ENCODE measurements at regions not wholly inside any gene's neighbourhood (a gene's known extent, or its start where the extent isn't known, plus 50 kb on each side); places are given as distances from the start of the nearest gene placed in this dataset.

GRCh38 chr11:104830508-104830907, 67.8 kb downstream of the CASP12 start:
- Histone ChIP-seq H3K4me3 (ENCODE audit: low read length) (no peak overlapping the region), H3K4me1 (ENCODE audit: insufficient read depth, low read length) (no peaks in the 10 kb centered on the region), H3K9ac (ENCODE audit: low read depth, low read length) (no peak overlapping the region), H3K9me3 (ENCODE audit: insufficient read depth, low read depth, low read length) (no peaks in the 10 kb centered on the region), H3K27me3 (ENCODE audit: insufficient read depth, low read length) (no peaks in the 10 kb centered on the region), H3K36me3 (ENCODE audit: insufficient read depth, low read depth, low read length) (no peaks in the 10 kb centered on the region), H3K27ac (ENCODE audit: low read length) (no peak overlapping the region)

- H3K9ac ChIP-seq (ENCODE audit: low read depth, low read length): no peak overlapping the region
- no peaks in the 10 kb centered on the region for H3K9me3 ChIP-seq (ENCODE audit: insufficient read depth, low read depth, low read length)
- no peaks in the 10 kb centered on the region for H3K36me3 ChIP-seq (ENCODE audit: insufficient read depth, low read depth, low read length)
- no peak overlapping the region for H3K4me3 ChIP-seq (ENCODE audit: low read length)
- no peaks in the 10 kb centered on the region for H3K4me1 ChIP-seq (ENCODE audit: insufficient read depth, low read length)
- no peaks in the 10 kb centered on the region for H3K27me3 ChIP-seq (ENCODE audit: insufficient read depth, low read length)
- H3K27ac ChIP-seq (ENCODE audit: low read length): no peak overlapping the region
These were observed 68.2 kb downstream of the CASP12 start for GRCh38 chr11:104830080-104830479.

GRCh38 chr11:104826772-104827171, 71.5 kb downstream of the CASP12 start:
- no peak overlapping the region for H3K9ac ChIP-seq (ENCODE audit: low read depth, low read length)
- H3K4me3 ChIP-seq (ENCODE audit: low read length): no peak overlapping the region
- H3K9me3 ChIP-seq (ENCODE audit: insufficient read depth, low read depth, low read length): no peaks in the 10 kb centered on the region
- H3K27me3 ChIP-seq (ENCODE audit: insufficient read depth, low read length): no peaks in the 10 kb centered on the region
- H3K4me1 ChIP-seq (ENCODE audit: insufficient read depth, low read length): no peaks in the 10 kb centered on the region
- H3K27ac ChIP-seq (ENCODE audit: low read length): no peak overlapping the region
- no peaks in the 10 kb centered on the region for H3K36me3 ChIP-seq (ENCODE audit: insufficient read depth, low read depth, low read length)

GRCh38 chr11:104823657-104824056, 74.6 kb downstream of the CASP12 start:
- Histone ChIP-seq H3K4me3 (ENCODE audit: low read length) (no peak overlapping the region), H3K27me3 (ENCODE audit: insufficient read depth, low read length) (no peaks in the 10 kb centered on the region), H3K27ac (ENCODE audit: low read length) (no peak overlapping the region), H3K36me3 (ENCODE audit: insufficient read depth, low read depth, low read length) (no peaks in the 10 kb centered on the region), H3K9me3 (ENCODE audit: insufficient read depth, low read depth, low read length) (no peaks in the 10 kb centered on the region), H3K9ac (ENCODE audit: low read depth, low read length) (no peak overlapping the region), H3K4me1 (ENCODE audit: insufficient read depth, low read length) (no peaks in the 10 kb centered on the region)

- Histone ChIP-seq H3K4me3 (ENCODE audit: low read length) (no peak overlapping the region), H3K27ac (ENCODE audit: low read length) (no peak overlapping the region), H3K36me3 (ENCODE audit: insufficient read depth, low read depth, low read length) (no peaks in the 10 kb centered on the region), H3K9ac (ENCODE audit: low read depth, low read length) (no peak overlapping the region), H3K27me3 (ENCODE audit: insufficient read depth, low read length) (no peaks in the 10 kb centered on the region), H3K4me1 (ENCODE audit: insufficient read depth, low read length) (no peaks in the 10 kb centered on the region), H3K9me3 (ENCODE audit: insufficient read depth, low read depth, low read length) (no peaks in the 10 kb centered on the region)
These were observed 77.8 kb downstream of the CASP12 start for GRCh38 chr11:104820431-104820830.

- H3K27ac ChIP-seq (ENCODE audit: low read length): no peak overlapping the region
- H3K4me3 ChIP-seq (ENCODE audit: low read length): no peak overlapping the region
- no peaks in the 10 kb centered on the region for H3K36me3 ChIP-seq (ENCODE audit: insufficient read depth, low read depth, low read length)
- no peak overlapping the region for H3K9ac ChIP-seq (ENCODE audit: low read depth, low read length)
- H3K4me1 ChIP-seq (ENCODE audit: insufficient read depth, low read length): no peaks in the 10 kb centered on the region
- no peaks in the 10 kb centered on the region for H3K9me3 ChIP-seq (ENCODE audit: insufficient read depth, low read depth, low read length)
- H3K27me3 ChIP-seq (ENCODE audit: insufficient read depth, low read length): no peaks in the 10 kb centered on the region
These were observed 78.7 kb downstream of the CASP12 start for GRCh38 chr11:104819603-104820002.

- no peak overlapping the region for H3K9ac ChIP-seq (ENCODE audit: low read depth, low read length)
- H3K4me3 ChIP-seq (ENCODE audit: low read length): no peak overlapping the region
- H3K27ac ChIP-seq (ENCODE audit: low read length): no peak overlapping the region
- H3K9me3 ChIP-seq (ENCODE audit: insufficient read depth, low read depth, low read length): no peaks in the 10 kb centered on the region
- H3K4me1 ChIP-seq (ENCODE audit: insufficient read depth, low read length): no peaks in the 10 kb centered on the region
- no peaks in the 10 kb centered on the region for H3K36me3 ChIP-seq (ENCODE audit: insufficient read depth, low read depth, low read length)
- H3K27me3 ChIP-seq (ENCODE audit: insufficient read depth, low read length): no peaks in the 10 kb centered on the region
These were observed 79.2 kb downstream of the CASP12 start for GRCh38 chr11:104819107-104819506.

- Histone ChIP-seq H3K27me3 (ENCODE audit: insufficient read depth, low read length) (no peaks in the 10 kb centered on the region), H3K9me3 (ENCODE audit: insufficient read depth, low read depth, low read length) (no peaks in the 10 kb centered on the region), H3K27ac (ENCODE audit: low read length) (no peak overlapping the region), H3K36me3 (ENCODE audit: insufficient read depth, low read depth, low read length) (no peaks in the 10 kb centered on the region), H3K4me1 (ENCODE audit: insufficient read depth, low read length) (peaks cover 6% of the 10 kb centered on the region; the same call in 1 of the 2 replicates), H3K9ac (ENCODE audit: low read depth, low read length) (no peak overlapping the region), H3K4me3 (ENCODE audit: low read length) (no peak overlapping the region)
These were observed 80.3 kb downstream of the CASP12 start for GRCh38 chr11:104817973-104818372.

GRCh38 chr11:104813532-104813931, 84.7 kb downstream of the CASP12 start:
- Histone ChIP-seq H3K27me3 (ENCODE audit: insufficient read depth, low read length) (no peaks in the 10 kb centered on the region), H3K36me3 (ENCODE audit: insufficient read depth, low read depth, low read length) (no peaks in the 10 kb centered on the region), H3K9me3 (ENCODE audit: insufficient read depth, low read depth, low read length) (no peaks in the 10 kb centered on the region), H3K27ac (ENCODE audit: low read length) (no peak overlapping the region), H3K9ac (ENCODE audit: low read depth, low read length) (no peak overlapping the region), H3K4me3 (ENCODE audit: low read length) (no peak overlapping the region), H3K4me1 (ENCODE audit: insufficient read depth, low read length) (peaks cover 6% of the 10 kb centered on the region; the same call in 1 of the 2 replicates)

GRCh38 chr11:104812103-104812788, 86.0 kb downstream of the CASP12 start:
- no peak overlapping the region for H3K9ac ChIP-seq (ENCODE audit: low read depth, low read length)
- H3K36me3 ChIP-seq (ENCODE audit: insufficient read depth, low read depth, low read length): no peaks in the 10 kb centered on the region
- no peaks in the 10 kb centered on the region for H3K27me3 ChIP-seq (ENCODE audit: insufficient read depth, low read length)
- H3K9me3 ChIP-seq (ENCODE audit: insufficient read depth, low read depth, low read length): no peaks in the 10 kb centered on the region
- no peak overlapping the region for H3K27ac ChIP-seq (ENCODE audit: low read length)
- H3K4me3 ChIP-seq (ENCODE audit: low read length): no peak overlapping the region
- H3K4me1 ChIP-seq (ENCODE audit: insufficient read depth, low read length): peaks cover 6% of the 10 kb centered on the region; the same call in 1 of the 2 replicates

GRCh38 chr11:104803776-104804175, 94.5 kb downstream of the CASP12 start:
- Histone ChIP-seq H3K9ac (ENCODE audit: low read depth, low read length) (no peak overlapping the region), H3K9me3 (ENCODE audit: insufficient read depth, low read depth, low read length) (no peaks in the 10 kb centered on the region), H3K36me3 (ENCODE audit: insufficient read depth, low read depth, low read length) (no peaks in the 10 kb centered on the region), H3K27ac (ENCODE audit: low read length) (no peak overlapping the region), H3K4me1 (ENCODE audit: insufficient read depth, low read length) (no peaks in the 10 kb centered on the region), H3K27me3 (ENCODE audit: insufficient read depth, low read length) (no peaks in the 10 kb centered on the region), H3K4me3 (ENCODE audit: low read length) (no peak overlapping the region)

- no peak overlapping the region for H3K9ac ChIP-seq (ENCODE audit: low read depth, low read length)
- H3K27ac ChIP-seq (ENCODE audit: low read length): no peak overlapping the region
- H3K4me3 ChIP-seq (ENCODE audit: low read length): no peak overlapping the region
- peaks cover 10% of the 10 kb centered on the region for H3K9me3 ChIP-seq (ENCODE audit: insufficient read depth, low read depth, low read length)
- no peaks in the 10 kb centered on the region for H3K27me3 ChIP-seq (ENCODE audit: insufficient read depth, low read length)
- no peaks in the 10 kb centered on the region for H3K4me1 ChIP-seq (ENCODE audit: insufficient read depth, low read length)
- H3K36me3 ChIP-seq (ENCODE audit: insufficient read depth, low read depth, low read length): no peaks in the 10 kb centered on the region
These were observed 99.0 kb downstream of the CASP12 start for GRCh38 chr11:104799251-104799650.
